GM18499 (cell line): ENCODE measurements at regions not wholly inside any gene's neighbourhood (a gene's known extent, or its start where the extent isn't known, plus 50 kb on each side); places are given as distances from the start of the nearest gene placed in this dataset.

Experiments
- ATAC-seq: cut with Tn5 transposase; IDR thresholded peaks from one replicate; pipeline ENCODE4 v1.9.1; 2021; ENCODE audit warnings: moderate number of reproducible peaks; ENCODE audit not compliant: insufficient read depth, unreplicated experiment

GRCh38 chr13:75071395-75071794, 410.6 kb downstream of the TBC1D4 start:
- ATAC-seq, result no peak

DNA sequence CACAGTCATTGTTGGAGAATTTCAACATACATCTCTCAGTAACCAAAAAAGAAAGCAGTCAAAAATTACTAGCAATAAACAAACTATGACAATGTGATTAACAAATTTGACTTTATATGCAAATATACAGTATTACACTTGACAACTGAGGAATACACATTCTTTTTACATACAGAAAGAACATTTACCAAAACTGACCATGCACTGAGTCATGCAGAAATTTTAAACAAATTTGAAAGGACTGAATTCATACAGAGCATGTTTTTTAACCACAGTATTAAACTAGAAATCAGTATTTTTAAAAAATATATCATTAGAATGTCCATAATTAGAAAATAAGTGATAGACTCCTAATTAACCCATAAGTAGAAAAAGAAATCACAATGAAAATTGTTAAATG, 420.1 kb downstream of the TBC1D4 start:
- ATAC-seq, result no peak

DNA sequence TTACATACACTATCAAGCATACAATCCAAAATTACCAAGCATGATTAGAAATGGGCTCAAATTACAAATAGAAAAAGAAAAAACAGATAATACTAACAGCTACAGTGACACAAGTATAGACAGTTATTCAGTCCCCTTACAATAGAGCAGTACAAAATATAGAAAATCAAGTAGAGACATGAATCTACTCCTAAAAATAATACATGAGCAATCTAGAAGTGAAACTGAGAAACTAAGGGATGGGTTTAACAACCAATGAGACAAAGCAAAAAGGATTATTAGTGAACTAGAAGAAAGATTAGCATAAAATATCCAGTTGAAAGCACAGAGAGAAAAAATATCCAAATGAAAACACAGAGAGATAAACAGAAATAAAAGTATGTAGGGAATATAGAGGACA, 426.7 kb downstream of the TBC1D4 start:
- ATAC-seq, result peak; percentile 74

DNA sequence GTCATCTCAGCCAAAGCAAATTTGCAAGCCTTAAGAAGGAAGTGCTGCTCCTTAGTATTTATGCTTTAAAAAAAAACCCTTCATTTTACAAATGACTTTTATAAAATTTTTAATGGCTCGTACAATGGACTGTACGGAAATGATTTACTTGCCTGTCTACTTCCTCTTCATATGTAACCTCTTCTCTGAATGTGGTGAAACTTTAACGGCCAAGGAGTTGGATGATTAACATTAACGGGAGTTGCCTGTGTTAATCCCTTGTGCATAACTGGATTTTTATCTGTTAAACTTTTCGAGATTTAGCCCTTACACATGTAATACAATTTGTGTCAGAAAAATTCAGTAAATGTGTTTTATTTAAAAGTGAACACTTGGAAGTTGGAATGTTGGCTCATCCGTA, 429.4 kb downstream of the TBC1D4 start:
- ATAC-seq, result no peak

GRCh38 chr13:75050419-75051046, 431.4 kb downstream of the TBC1D4 start:
- no peak for ATAC-seq

DNA sequence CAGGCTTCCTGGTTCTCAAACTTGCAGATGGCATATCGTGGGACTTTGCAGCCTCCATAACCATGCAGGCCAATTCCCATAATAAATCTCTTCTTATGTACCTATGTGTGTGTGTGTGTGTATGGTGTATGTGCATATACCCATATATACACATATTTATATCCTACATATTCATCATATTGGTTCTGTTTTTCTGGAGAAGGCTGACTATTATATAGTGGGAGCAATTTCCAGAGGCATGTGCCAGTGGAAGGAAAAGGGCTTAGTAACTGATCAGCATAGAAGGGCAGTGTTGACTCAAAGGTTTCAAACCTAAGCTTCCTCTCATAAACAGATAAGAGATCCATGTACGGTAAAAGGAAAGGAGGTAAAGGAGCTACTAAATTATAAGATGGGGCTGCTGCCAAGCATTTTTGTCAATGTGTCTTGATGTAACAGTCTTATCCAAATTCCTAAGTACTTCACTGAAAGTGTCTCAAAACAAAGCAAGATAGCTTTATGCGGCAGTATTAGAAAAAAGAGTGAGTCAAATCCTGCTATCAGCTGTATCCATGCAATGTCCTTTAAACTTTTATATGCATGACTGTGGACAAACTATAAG, 432.1 kb downstream of the TBC1D4 start:
- ATAC-seq, result no peak

GRCh38 chr13:75042807-75043206, 439.2 kb downstream of the TBC1D4 start:
- ATAC-seq, result no peak

DNA sequence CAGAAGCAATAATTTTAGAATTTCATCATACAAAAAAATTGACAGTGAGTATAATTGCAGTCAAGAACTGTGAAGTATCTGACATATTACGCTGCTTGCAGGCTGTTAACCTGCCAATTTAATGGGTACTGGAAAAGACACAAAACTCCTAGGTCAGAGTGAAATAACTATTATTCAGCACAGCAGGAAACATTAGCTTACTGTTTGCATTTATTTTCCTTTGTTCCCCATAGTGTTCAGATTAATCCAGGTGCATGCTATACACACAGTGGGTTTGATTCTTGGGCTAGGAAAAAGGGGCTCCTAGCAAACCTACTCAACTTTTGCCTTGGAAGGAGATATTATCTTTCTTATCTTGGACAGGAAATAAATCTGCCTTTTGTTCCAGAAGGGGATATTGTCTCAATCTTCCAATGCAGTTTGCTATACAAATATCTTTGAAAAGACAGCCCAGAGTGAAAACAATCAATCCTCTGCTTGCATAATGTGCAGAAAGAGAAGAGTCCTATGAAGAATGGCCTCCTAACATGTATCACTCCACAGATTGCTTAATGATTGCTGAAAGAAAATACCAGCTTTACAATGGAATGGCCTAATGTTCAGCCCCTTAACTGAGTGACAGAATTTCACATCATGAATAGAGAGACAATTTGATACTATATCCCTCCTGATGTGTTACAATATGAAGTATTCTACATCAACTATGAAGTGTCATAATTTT, 443.4 kb downstream of the TBC1D4 start:
- no peak for ATAC-seq

DNA sequence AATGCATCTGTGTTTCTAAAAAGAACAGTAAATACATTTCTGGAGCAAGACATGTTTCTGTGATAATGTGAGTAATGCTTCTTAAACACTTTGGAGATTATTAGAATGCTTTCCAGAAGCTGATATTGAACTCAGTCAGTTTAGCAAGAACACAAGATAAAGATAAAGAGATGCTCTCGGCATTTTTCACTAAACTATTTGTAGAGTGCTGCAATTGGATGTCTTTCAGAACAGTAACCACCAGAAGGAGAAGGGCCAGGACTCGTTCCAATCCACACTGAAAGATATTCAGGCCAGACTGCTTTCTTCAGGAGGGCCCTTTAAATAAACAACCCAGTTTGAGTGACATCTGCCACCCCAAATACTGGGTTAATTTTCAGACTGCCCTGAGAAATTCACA, 456.0 kb downstream of the TBC1D4 start:
- no peak for ATAC-seq

- no peak for ATAC-seq
These were observed 457.4 kb downstream of the TBC1D4 start for GRCh38 chr13:75024602-75025001.

GRCh38 chr13:75023609-75024008, 458.4 kb downstream of the TBC1D4 start:
- no peak for ATAC-seq

- no peak for ATAC-seq
These were observed 460.8 kb downstream of the TBC1D4 start for GRCh38 chr13:75021151-75021550.

DNA sequence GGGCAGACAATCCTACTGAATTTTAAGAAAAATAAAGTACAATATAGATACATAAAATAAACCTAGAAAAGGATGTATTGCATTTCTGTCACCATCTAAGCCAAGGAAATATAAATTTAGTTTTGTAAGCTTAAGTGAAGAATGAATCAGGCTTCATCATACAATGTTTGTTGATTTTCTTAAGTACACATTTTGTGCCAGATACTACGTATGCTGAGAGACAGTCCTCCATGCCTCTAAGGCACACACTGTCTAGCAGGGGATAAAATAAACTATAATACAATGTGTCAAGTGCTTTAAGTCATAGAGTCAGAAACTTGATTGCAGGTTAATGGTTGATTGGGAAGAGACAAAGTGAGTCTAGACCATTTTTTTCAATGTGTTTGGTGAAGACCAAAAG, 465.7 kb downstream of the TBC1D4 start:
- no peak for ATAC-seq

DNA sequence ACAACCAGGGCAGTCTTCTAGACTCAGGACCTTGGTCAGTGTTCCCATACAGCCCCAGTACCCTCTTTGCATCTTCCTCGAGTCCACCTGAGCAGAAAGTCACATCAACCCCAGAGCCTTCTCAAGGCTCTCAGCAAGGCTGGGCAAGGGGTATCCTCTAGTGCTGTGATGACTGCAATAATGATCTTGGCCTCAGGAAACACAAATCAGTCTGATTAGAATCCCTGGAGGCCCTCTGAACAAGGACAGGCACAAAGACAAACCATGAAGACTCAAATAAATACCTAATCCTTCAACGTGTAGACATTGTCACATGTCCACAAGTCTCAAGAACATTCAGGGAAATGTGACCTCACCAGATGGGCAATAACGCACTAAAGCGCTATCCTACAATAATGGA, 468.2 kb downstream of the TBC1D4 start:
- ATAC-seq, result no peak

DNA sequence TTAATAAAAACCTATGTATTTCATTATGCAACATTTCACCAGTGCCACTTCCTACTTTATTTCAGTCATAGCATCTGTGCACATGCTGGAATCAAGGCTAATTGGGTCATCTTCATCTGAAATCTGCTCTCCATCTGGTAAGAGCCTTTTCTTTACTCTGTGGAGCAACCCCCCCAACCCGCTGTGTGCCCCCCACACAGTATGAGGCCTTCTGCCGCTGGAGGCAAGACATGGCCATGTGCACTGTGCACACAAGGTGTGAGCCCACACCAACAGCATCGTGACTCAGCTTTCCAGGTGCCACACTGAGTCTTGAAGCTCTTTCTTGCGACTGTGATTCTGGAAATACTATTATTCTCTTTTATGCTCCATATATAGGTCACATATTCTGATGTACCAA, 471.0 kb downstream of the TBC1D4 start:
- no peak for ATAC-seq

- no peak for ATAC-seq
These were observed 473.0 kb downstream of the TBC1D4 start for GRCh38 chr13:75008926-75009325.

- ATAC-seq, result no peak
These were observed 491.0 kb downstream of the TBC1D4 start for GRCh38 chr13:74990992-74991391.

GRCh38 chr13:74987124-74987690, 494.8 kb downstream of the TBC1D4 start:
- no peak for ATAC-seq

DNA sequence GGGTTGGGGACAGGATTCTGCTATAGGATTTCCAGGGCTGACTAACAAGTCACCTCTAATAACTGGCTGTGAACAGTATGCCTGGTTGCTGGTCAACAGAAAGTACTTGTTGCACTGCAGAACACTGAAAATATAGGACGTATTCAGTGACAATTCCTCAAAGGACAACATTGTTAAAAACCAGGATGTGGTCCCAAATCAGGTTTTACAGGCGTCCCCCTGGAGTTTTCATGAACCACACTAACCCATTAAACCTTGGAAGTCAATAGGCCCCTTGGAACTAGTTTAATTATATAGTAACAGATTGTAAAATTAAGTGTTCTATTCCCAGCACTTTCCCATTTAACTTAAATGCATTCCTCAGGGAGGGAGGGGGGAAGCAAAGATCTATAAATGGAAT, 495.4 kb downstream of the TBC1D4 start:
- ATAC-seq, result no peak

- no peak for ATAC-seq
These were observed 502.3 kb downstream of the TBC1D4 start for GRCh38 chr13:74979703-74980102.

DNA sequence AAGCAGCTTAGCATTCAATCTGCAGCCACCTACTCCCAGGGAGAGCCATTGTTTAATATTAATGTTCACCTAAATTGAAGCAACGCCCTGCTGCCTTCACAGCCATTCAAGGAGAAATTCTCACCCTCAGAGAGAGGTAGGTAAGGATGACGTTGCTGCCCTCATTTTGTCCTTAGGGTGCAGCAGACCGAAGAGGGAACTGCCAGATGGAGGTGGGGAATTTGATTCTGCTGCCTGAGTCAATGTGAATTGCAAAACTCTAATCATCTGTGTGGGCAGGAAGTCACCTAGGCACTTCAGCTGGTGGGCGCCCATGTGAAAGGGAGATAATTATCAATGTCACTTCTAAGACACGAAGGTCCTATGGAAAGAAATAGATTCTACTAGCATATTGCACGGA, 503.4 kb downstream of the TBC1D4 start:
- ATAC-seq, result no peak
